Lung (tissue), 11 donors: ENCODE measurements at regions not wholly inside any gene's neighbourhood (a gene's known extent, or its start where the extent isn't known, plus 50 kb on each side); places are given as distances from the start of the nearest gene placed in this dataset.

ENCODE experiments used
- ATAC-seq: fragments of 200-7000 bp; cut with Tn5 transposase; one replicate; pipeline ENCODE4 v1.9.1; 2020; ENCODE audit warnings: moderate number of reproducible peaks; ENCODE audit not compliant: insufficient read depth, low FRiP score
- DNase-seq, 3 donors: peaks; one replicate each; pipeline ENCODE4 v3.0.0-alpha.2; 2013 to 2017
- H3K27ac ChIP-seq, 2 donors: one replicate each; pipeline ENCODE4 v1.5.1; 2013; ENCODE audit warnings: mild to moderate bottlenecking in 2 of 2, moderate library complexity in 2 of 2, control low read depth in 1 of 2, inconsistent platforms in 1 of 2, low read depth in 1 of 2, low read length in 1 of 2
- H3K27me3 ChIP-seq, 3 donors: one replicate each; pipeline ENCODE4 v1.5.1; 2013; ENCODE audit warnings: low read length in 2 of 3; ENCODE audit not compliant: control insufficient read depth in 3 of 3, insufficient read depth in 3 of 3
- H3K36me3 ChIP-seq, 4 donors: one replicate each; pipeline ENCODE4 v1.5.1; 2013; ENCODE audit warnings: low read length in 4 of 4, mild to moderate bottlenecking in 1 of 4, moderate library complexity in 1 of 4; ENCODE audit not compliant: control insufficient read depth in 4 of 4, insufficient read depth in 4 of 4
- H3K4me1 ChIP-seq, 5 donors: one replicate each; pipeline ENCODE4 v1.5.1; 2013; ENCODE audit warnings: low read length in 5 of 5, mild to moderate bottlenecking in 2 of 5, moderate library complexity in 1 of 5; ENCODE audit not compliant: control insufficient read depth in 5 of 5, insufficient read depth in 5 of 5
- H3K4me3 ChIP-seq: one replicate; pipeline ENCODE4 v1.5.1; 2013; ENCODE audit warnings: mild to moderate bottlenecking, control low read depth, moderate library complexity
- H3K9ac ChIP-seq, 2 donors: one replicate each; pipeline ENCODE4 v1.5.1; 2013; ENCODE audit warnings: low read length in 2 of 2, control low read depth in 1 of 2; ENCODE audit not compliant: insufficient read depth in 1 of 2
- H3K9me3 ChIP-seq, 4 donors: one replicate each; pipeline ENCODE4 v1.5.1; 2013; ENCODE audit warnings: low read length in 3 of 4, mild to moderate bottlenecking in 1 of 4, moderate library complexity in 1 of 4; ENCODE audit not compliant: control insufficient read depth in 4 of 4, insufficient read depth in 3 of 4
- CTCF ChIP-seq: IDR thresholded peaks from 2 replicates; pipeline ENCODE4 v1.5.1; 2012; ENCODE audit warnings: mild to moderate bottlenecking; ENCODE audit errors: control extremely low read depth, extremely low read depth
- WGBS, 2 donors: extraction: QIAGEN DNeasy Blood & Tissue Kit; methylation state at CpG; one replicate each; pipeline ENCODE4 v1.1.7; 2013; 5-methylcytosine and 5-hydroxymethylcytosine counted together
- donor health status: control.
- donor health status: control.
- donor health status: Bipolar disorder and iron deficiency.
- donor health status: healthy.
- donor health status: DM: yes; HTN: yes; CAD: no.

GRCh38 chr6:88246654-88247053 lies 80.5 kb upstream of the CNR1 start:
- Histone ChIP-seq H3K9me3 (no peaks in the 10 kb centered on the region), H3K4me3 (no peak overlapping the region), H3K4me1 (no peaks in the 10 kb centered on the region), H3K9ac (no peak overlapping the region), H3K27me3 (no peaks in the 10 kb centered on the region), H3K36me3 (no peaks in the 10 kb centered on the region), H3K27ac (no peak overlapping the region)
- DNase-seq (no peak), ATAC-seq (no peak)
- no peak for TF ChIP-seq CTCF
- WGBS, 2 donors = 65 to 91% methylated on average over 2 of the region's 2 CpGs

- WGBS, 2 donors = 76 to 83% methylated on average over 3 of the region's 3 CpGs
- no peak for TF ChIP-seq CTCF
- Histone ChIP-seq H3K27ac (no peak overlapping the region), H3K27me3 (no peaks in the 10 kb centered on the region), H3K9ac (no peak overlapping the region), H3K4me3 (no peak overlapping the region), H3K36me3 (no peaks in the 10 kb centered on the region), H3K9me3 (no peaks in the 10 kb centered on the region), H3K4me1 (no peaks in the 10 kb centered on the region)
- DNase-seq = no peak
- ATAC-seq = no peak
Observed at GRCh38 chr6:88244721-88245120, 78.6 kb upstream of the CNR1 start.

- 85 to 92% methylated on average over 3 of the region's 3 CpGs for WGBS, 2 donors
Observed at GRCh38 chr6:88238901-88239300, 72.8 kb upstream of the CNR1 start.

More at GRCh38 chr6:88238901-88239300, 72.8 kb upstream of the CNR1 start:
- no peak for DNase-seq
- no peak overlapping the region for H3K27ac ChIP-seq
- no peak overlapping the region for H3K9ac ChIP-seq
- H3K9me3 ChIP-seq = no peaks in the 10 kb centered on the region
- no peaks in the 10 kb centered on the region for H3K4me1 ChIP-seq
- no peak for TF ChIP-seq CTCF
- no peak for ATAC-seq
- no peak overlapping the region for H3K4me3 ChIP-seq
- H3K36me3 ChIP-seq = no peaks in the 10 kb centered on the region
- no peaks in the 10 kb centered on the region for H3K27me3 ChIP-seq
